BE2C (cell line): ENCODE measurements at regions not wholly inside any gene's neighbourhood (a gene's known extent, or its start where the extent isn't known, plus 50 kb on each side); places are given as distances from the start of the nearest gene placed in this dataset.

Experiments
- DNase-seq: peaks from one replicate; pipeline ENCODE4 v3.0.0-alpha.2; 2020
- H3K27me3 ChIP-seq: fragments of 250-450 bp; sonication (Bioruptor Pico); 2 replicates; pipeline ENCODE4 v1.5.1; 2020; ENCODE audit warnings: mild to moderate bottlenecking
- H3K36me3 ChIP-seq: fragments of 250-450 bp; sonication (Bioruptor Pico); 2 replicates; pipeline ENCODE4 v1.5.1; 2020; ENCODE audit warnings: mild to moderate bottlenecking
- H3K4me1 ChIP-seq: fragments of 250-450 bp; sonication (Bioruptor Pico); 2 replicates; pipeline ENCODE4 v1.5.1; 2020
- H3K4me3 ChIP-seq: 2 replicates; pipeline ENCODE4 v1.5.1; 2011; ENCODE audit warnings: low read depth, low read length
- H3K9me3 ChIP-seq: fragments of 250-450 bp; sonication (Bioruptor Pico); 2 replicates; pipeline ENCODE4 v1.5.1; 2020
- CTCF ChIP-seq: IDR thresholded peaks from 2 replicates; pipeline ENCODE4 v1.5.1; 2012; ENCODE audit warnings: mild to moderate bottlenecking, low read depth, low read length

GRCh38 chr13:111423168-111423785 lies 102.8 kb downstream of the TEX29 start:
- no peak for TF ChIP-seq CTCF
- H3K9me3 ChIP-seq, result no peaks in the 10 kb centered on the region; the same call in 1 of the 2 replicates
- H3K4me1 ChIP-seq, result no peaks in the 10 kb centered on the region
- no peaks in the 10 kb centered on the region for H3K36me3 ChIP-seq
- DNase-seq, result no peak
- no peak overlapping the region for H3K4me3 ChIP-seq
- peaks cover 82% of the 10 kb centered on the region for H3K27me3 ChIP-seq

- H3K4me1 ChIP-seq, result no peaks in the 10 kb centered on the region
- H3K27me3 ChIP-seq, result peaks cover 74% of the 10 kb centered on the region
- TF ChIP-seq CTCF, result no peak
- DNase-seq, result no peak
- no peak overlapping the region for H3K4me3 ChIP-seq
- H3K36me3 ChIP-seq, result no peaks in the 10 kb centered on the region
- no peaks in the 10 kb centered on the region for H3K9me3 ChIP-seq
Measured at GRCh38 chr13:111424134-111424533, 103.7 kb downstream of the TEX29 start.

GRCh38 chr13:111425326-111425725 lies 104.9 kb downstream of the TEX29 start:
- peaks cover 64% of the 10 kb centered on the region for H3K27me3 ChIP-seq
- no peaks in the 10 kb centered on the region for H3K4me1 ChIP-seq
- TF ChIP-seq CTCF, result no peak
- H3K36me3 ChIP-seq, result no peaks in the 10 kb centered on the region
- no peak overlapping the region for H3K4me3 ChIP-seq
- H3K9me3 ChIP-seq, result no peaks in the 10 kb centered on the region
- DNase-seq, result no peak

GRCh38 chr13:111429064-111429558 lies 108.7 kb downstream of the TEX29 start:
- DNase-seq, result peak; percentile 57
- H3K4me1 ChIP-seq, result no peaks in the 10 kb centered on the region
- peak; percentile 70 for TF ChIP-seq CTCF
- no peaks in the 10 kb centered on the region for H3K36me3 ChIP-seq
- no peaks in the 10 kb centered on the region for H3K9me3 ChIP-seq
- no peak overlapping the region for H3K4me3 ChIP-seq
- peaks cover 42% of the 10 kb centered on the region for H3K27me3 ChIP-seq

- Histone ChIP-seq H3K4me3 (no peak overlapping the region), H3K27me3 (peaks cover 23% of the 10 kb centered on the region)
- DNase-seq, result no peak
Measured at GRCh38 chr13:111431206-111431605, 110.8 kb downstream of the TEX29 start.

More at GRCh38 chr13:111431206-111431605, 110.8 kb downstream of the TEX29 start:
- no peaks in the 10 kb centered on the region for H3K36me3 ChIP-seq
- no peak for TF ChIP-seq CTCF
- no peaks in the 10 kb centered on the region for H3K9me3 ChIP-seq
- H3K4me1 ChIP-seq, result no peaks in the 10 kb centered on the region
